NCI-H446 (cell line): ENCODE measurements at regions not wholly inside any gene's neighbourhood (a gene's known extent, or its start where the extent isn't known, plus 50 kb on each side); places are given as distances from the start of the nearest gene placed in this dataset.

Source experiments
- DNase-seq, 2 experiments: peaks; one replicate each; lab custom pipeline; 2025; lab: John Stamatoyannopoulos, UW

- no peak for DNase-seq
These were observed 191.5 kb upstream of the RFC3 start for GRCh38 chr13:33626407-33626806.

GRCh38 chr13:33628662-33629061, 189.3 kb upstream of the RFC3 start:
- no peak for DNase-seq

GRCh38 chr13:33629605-33630360, 188.2 kb upstream of the RFC3 start:
- peak in 1 of 2 experiments; percentile 35 for DNase-seq

- no peak for DNase-seq
These were observed 184.0 kb upstream of the RFC3 start for GRCh38 chr13:33633701-33634545.

- DNase-seq, result no peak
These were observed 183.4 kb upstream of the RFC3 start for GRCh38 chr13:33634546-33634982.

GRCh38 chr13:33636243-33636642, 181.7 kb upstream of the RFC3 start:
- DNase-seq, result no peak

- DNase-seq, result no peak
These were observed 180.8 kb upstream of the RFC3 start for GRCh38 chr13:33636955-33637670.

GRCh38 chr13:33637978-33638743, 179.8 kb upstream of the RFC3 start:
- peak; percentile 32 to 72 for DNase-seq

- DNase-seq, result peak; percentile 60 to 79
These were observed 178.8 kb upstream of the RFC3 start for GRCh38 chr13:33639158-33639557.

- peak; percentile 78 to 79 for DNase-seq
These were observed 178.3 kb upstream of the RFC3 start for GRCh38 chr13:33639626-33640080.

- no peak for DNase-seq
These were observed 177.1 kb upstream of the RFC3 start for GRCh38 chr13:33640832-33641231.

- DNase-seq, result no peak
These were observed 175.4 kb upstream of the RFC3 start for GRCh38 chr13:33642374-33643065.

GRCh38 chr13:33644581-33645543, 173.1 kb upstream of the RFC3 start:
- DNase-seq, result no peak

GRCh38 chr13:33645591-33646554, 172.1 kb upstream of the RFC3 start:
- DNase-seq, result no peak

GRCh38 chr13:33649212-33649878, 168.6 kb upstream of the RFC3 start:
- no peak for DNase-seq

- DNase-seq, result no peak
These were observed 166.2 kb upstream of the RFC3 start for GRCh38 chr13:33651766-33652165.

- DNase-seq, result no peak
These were observed 160.7 kb upstream of the RFC3 start for GRCh38 chr13:33657274-33657673.

GRCh38 chr13:33659466-33659865, 158.5 kb upstream of the RFC3 start:
- no peak for DNase-seq
